ENCODE measurements at regions not wholly inside any gene's neighbourhood (a gene's known extent, or its start where the extent isn't known, plus 50 kb on each side); places are given as distances from the start of the nearest gene placed in this dataset.
"Not testable (repeated sequence)": the region's sequence is repeated elsewhere in the genome, so short reads cannot be mapped to it uniquely, and the experiment has no call there.

- DNase-seq (ENCODE audit: extremely low read depth in 1 of 2, low read depth in 1 of 2), result not testable (repeated sequence)
Observed at GRCh38 chr21:31819692-31820091, 53.1 kb upstream of the HUNK start.

DNA sequence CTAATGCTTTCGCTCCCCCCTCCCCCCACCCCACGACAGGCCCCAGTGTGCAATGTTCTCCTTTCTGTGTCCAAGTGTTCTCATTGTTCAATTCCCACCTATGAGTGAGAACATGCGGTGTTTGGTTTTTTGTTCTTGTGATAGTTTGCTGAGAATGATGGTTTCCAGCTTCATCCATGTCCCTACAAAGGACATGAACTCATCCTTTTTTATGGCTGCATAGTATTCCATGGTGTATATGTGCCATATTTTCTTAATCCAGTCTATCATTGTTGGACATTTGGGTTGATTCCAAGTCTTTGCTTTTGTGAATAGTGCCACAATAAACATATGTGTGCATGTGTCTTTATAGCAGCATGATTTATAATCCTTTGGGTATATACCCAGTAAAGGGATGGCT lies 58.5 kb upstream of the HUNK start:
- DNase-seq (ENCODE audit: extremely low read depth in 1 of 2, low read depth in 1 of 2), result not testable (repeated sequence)

GRCh38 chr21:31813862-31814261 lies 59.0 kb upstream of the HUNK start:
- no peak for DNase-seq (ENCODE audit: extremely low read depth in 1 of 2, low read depth in 1 of 2)

DNA sequence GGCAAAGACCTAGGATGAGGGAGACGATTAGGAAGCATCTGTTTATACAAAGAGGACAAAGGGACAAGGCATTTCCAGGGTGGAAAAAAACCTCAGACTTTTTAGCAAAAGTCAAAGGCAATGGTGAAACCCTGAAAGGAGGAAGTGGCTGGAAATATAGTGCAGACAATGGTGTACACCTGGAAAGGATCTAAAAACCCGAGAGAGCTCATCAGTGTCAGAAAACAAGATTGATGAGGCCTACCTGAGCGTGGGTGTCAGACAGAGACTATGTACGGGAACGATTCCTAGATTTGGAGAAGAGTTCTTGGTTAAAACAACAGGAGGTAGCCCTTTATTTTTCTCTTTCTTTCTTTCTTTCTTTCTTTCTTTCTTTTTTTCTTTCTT lies 68.8 kb upstream of the HUNK start:
- DNase-seq (ENCODE audit: extremely low read depth in 1 of 2, low read depth in 1 of 2), result no peak

DNA sequence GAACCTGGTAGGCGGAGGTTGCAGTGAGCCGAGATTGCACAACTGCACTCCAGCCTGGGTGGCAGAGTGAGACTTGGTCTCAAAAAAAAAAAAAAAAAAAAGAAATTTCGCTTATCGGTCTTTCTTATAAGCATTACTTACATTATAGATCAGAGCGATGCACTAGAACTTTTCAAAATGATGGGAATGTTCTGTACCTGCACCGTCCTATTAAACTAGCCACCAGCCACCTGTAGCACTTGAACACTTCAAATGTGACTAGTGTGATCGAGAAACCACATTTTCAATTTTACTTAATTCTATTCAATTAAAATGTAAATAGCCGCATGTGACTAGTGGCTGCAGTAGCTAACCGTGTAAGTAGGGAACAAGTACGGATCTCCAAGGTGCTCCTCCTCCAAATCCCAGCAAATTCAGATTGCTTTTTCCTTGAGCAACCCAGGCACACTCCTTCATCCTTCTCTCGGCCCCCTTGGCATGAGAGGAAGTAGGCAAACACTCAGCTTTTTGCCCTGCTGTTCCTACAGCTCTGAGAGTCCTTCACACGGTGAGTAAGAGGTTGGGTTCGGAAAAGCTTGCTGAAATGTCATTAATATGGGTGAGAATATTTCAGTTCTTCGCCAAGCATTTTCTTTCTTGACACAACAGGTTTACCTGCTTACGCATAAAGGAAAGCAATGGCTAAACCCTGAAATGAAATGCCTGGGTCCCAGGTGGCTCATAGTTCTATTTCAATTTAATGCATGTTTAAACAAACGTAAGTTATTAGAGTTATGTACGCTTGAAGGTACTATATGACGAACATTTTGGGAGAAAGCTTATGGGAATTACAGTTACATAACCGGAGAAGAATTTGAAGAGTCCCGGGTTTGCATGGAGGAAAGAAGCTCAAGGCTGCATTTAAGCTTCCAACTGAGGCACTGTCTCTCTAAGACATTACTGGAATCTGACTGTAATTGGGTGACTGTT lies 69.5 kb upstream of the HUNK start:
- DNase-seq (ENCODE audit: extremely low read depth in 1 of 2, low read depth in 1 of 2), result no peak

GRCh38 chr21:31802331-31802730 lies 70.4 kb upstream of the SCAF4 start:
- DNase-seq (ENCODE audit: extremely low read depth in 1 of 2, low read depth in 1 of 2), result no peak

DNA sequence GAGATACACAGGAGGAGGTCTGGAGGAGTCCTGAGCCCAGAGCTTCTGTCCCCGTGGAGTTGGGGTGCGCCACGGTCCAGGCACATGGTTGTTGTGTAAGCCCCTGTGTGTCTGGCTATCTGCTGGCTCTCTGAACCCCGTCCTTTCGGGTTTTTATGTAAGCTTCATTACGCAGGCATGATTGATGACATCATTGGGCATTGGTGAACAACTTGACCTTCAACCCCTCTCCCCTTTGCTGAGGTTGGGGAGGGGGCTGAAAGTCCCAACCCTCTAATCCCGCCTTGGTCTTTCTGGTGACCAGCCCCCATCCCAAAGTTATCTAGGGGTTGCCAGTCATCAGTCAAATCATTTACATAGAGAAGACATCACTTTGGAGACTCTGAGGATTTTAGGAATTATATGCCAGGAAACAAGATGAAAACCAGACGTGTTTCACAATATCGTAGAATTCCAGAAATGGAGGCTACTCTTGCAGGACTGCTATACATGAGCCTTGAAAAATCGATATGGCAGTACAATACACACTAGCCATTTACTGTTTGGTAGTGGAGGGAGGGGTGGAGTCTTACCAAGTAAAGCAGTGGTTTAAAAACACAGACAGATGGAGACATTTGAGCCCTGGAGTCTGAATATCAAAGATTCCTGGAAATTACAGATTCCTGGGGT lies 69.8 kb upstream of the SCAF4 start:
- no peak for DNase-seq (ENCODE audit: extremely low read depth in 1 of 2, low read depth in 1 of 2)

DNA sequence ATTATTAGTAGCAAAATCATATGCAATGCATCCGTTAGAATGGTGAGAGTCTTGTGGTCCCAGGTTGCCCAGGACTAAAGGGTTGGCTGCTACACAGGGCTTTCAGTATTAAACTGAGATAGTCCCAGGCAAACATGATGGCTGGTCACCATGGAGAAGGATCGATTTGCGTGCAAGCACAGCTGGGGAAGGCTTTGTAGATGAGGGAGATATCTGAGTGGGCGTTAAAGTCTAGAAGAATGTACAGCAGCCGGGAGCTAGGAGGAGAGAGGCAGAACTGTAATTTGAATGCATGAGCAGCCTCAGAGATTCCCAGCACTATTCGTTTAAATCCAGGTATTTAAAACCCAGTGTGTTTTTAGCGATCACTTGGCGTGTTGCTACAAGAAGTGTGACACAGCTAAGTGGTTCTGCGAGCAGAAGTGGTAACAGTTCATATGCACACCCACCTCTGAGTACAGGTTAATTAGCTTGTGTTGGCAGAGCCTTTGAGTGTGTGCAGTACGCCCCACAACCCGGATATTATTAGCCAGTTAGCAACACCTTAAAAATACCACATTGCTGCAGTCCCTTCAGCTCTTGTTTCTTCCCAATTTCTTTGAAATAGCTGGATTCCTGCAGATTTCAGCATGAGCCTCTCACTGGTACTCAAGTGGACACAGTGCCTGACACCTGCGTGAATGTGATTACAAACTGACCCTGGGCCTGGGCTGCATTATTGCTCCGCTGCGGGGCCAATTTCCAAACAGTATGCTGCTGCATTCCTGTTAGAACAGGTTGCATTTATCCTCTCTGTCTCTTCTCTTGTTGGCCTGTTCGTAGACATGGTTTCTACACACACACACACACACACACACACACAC lies 67.2 kb upstream of the SCAF4 start:
- DNase-seq (ENCODE audit: extremely low read depth in 1 of 2, low read depth in 1 of 2), result no peak

GRCh38 chr21:31795992-31796391 lies 64.1 kb upstream of the SCAF4 start:
- DNase-seq (ENCODE audit: extremely low read depth in 1 of 2, low read depth in 1 of 2), result no peak

GRCh38 chr21:31790420-31790819 lies 58.5 kb upstream of the SCAF4 start:
- DNase-seq (ENCODE audit: extremely low read depth in 1 of 2, low read depth in 1 of 2), result not testable (repeated sequence)

- no peak for DNase-seq (ENCODE audit: extremely low read depth in 1 of 2, low read depth in 1 of 2)
Observed at GRCh38 chr21:31788581-31788980, 56.7 kb upstream of the SCAF4 start.

- DNase-seq (ENCODE audit: extremely low read depth in 1 of 2, low read depth in 1 of 2), result not testable (repeated sequence)
Observed at GRCh38 chr21:31787691-31788090, 55.8 kb upstream of the SCAF4 start.

- no peak for DNase-seq (ENCODE audit: extremely low read depth in 1 of 2, low read depth in 1 of 2)
Observed at GRCh38 chr21:31786164-31786920, 54.4 kb upstream of the SCAF4 start.

GRCh38 chr21:31785237-31786163 lies 53.6 kb upstream of the SCAF4 start:
- DNase-seq (ENCODE audit: extremely low read depth in 1 of 2, low read depth in 1 of 2), result peak in 1 of 2 donors; percentile 7

- DNase-seq (ENCODE audit: extremely low read depth in 1 of 2, low read depth in 1 of 2), result no peak
Observed at GRCh38 chr21:31781737-31782136, 49.8 kb upstream of the SCAF4 start.

All from activated CD8-positive, alpha-beta memory T cell treated with anti-CD3 and anti-CD28 coated beads for 1 hour (primary cell).